Stimulated activated CD4-positive, alpha-beta T cell treated with anti-CD3 and anti-CD28 coated beads, Interleukin-12 subunit alpha, Interleukin-12 subunit beta, amount 100 ng/mL, for 4 hours (primary cell): ENCODE measurements at regions not wholly inside any gene's neighbourhood (a gene's known extent, or its start where the extent isn't known, plus 50 kb on each side); places are given as distances from the start of the nearest gene placed in this dataset.
"Not testable (repeated sequence)": the region's sequence is repeated elsewhere in the genome, so short reads cannot be mapped to it uniquely, and the experiment has no call there.

Experiments used
- DNase-seq: peaks from one replicate; pipeline ENCODE4 v3.0.0-alpha.2; 2020

DNA sequence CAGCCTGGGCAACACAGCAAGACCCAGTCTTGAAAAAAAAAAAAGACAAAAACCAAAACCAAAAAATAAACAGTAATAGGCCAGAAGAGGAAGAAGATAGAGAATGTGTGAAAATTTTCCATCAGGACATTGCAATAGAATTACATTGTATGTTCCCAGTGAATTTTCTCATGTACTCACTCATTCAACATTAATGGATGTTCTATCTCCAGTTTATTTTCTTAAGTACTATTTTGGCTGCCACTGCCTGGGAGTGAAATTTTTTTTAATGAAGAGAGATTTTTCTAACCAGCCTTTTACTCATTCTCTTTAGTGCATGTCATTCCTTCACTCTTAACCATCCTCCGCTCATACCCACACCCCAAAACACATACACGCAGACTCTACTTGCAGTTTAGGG, 282.8 kb downstream of the ALDH8A1 start:
- DNase-seq, result no peak

DNA sequence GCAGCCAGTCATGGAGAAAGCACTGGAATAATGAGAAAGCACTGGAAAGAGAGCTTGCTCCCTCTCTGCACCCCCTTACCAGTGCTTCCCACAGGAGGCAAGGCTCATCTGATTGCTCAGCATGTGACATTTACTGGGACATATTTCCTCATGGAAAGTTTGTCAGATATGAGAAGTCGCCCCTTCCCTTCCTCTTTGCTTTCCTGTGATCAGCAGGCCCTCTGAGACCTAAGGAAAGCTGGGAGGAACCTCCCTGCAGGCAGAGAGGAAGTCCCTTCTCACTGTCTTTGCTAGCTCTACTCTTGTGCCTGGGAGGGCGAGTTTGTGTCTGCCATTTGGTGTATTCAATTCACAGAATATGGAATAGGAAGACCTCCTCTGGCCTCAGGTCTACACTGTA, 283.8 kb downstream of the ALDH8A1 start:
- no peak for DNase-seq

DNA sequence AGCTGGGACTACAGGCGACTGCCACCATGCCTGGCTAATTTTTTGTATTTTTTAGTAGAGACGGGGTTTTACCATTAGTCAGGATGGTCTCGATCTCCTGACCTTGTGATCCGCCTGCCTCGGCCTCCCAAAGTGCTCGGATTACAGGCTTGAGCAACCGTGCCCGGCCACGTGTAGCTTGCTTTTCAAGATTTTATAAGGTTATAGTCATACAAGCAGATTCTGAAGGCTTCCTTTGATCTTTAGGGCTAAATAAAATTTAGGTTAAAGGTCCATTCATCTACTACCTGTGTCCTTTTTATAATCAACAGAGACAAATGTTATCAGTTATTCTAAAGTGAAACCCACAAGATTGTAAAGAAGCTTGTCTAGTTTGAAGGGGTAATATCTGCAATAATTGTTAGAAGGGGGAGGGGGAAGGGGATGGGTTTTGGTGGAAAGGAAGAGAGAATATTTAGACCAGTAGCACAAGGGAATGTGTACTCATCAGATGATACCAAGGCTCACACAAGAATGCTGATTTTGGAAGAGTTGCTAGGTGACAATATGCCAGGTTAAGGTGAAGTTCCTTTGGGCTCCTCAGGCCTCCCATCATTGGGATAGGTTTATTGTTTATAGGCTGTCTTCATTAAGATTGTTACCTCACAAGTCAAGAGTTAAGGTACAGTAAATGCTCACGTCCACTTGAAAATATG, 284.7 kb downstream of the ALDH8A1 start:
- DNase-seq, result no peak

DNA sequence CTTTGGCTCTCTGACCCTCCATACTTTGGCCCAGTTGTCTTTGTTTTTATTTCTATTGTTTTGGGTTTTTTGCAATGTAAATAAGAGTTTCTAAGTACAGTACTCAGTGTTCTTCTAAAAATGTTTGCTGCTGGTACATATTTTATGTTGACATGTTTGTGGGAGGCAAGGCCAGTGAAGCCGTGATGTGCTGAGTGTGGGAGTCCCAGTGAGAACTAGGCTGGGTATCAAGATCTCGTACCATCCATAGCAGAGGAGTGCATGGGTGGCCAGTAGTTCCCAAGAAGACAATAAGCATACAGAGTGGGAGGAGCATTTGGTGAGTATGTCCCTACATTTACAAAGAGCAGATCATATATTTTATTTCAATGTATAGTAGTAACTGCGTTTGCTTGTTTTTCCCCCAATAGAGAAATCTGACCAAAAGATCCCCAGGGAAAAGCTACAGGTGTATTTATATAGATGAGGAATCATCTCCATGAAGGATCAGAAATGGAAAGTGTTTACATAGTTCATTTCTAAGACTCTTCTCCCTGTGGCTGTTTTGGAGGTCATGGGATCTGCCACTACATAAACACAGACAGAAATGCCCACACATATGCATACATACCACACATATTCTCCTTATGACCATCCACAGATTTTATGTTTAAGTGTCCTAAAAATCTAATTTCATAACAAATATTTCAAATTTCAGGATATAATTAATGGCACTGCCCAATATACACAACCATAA, 285.9 kb downstream of the ALDH8A1 start:
- DNase-seq, result no peak

DNA sequence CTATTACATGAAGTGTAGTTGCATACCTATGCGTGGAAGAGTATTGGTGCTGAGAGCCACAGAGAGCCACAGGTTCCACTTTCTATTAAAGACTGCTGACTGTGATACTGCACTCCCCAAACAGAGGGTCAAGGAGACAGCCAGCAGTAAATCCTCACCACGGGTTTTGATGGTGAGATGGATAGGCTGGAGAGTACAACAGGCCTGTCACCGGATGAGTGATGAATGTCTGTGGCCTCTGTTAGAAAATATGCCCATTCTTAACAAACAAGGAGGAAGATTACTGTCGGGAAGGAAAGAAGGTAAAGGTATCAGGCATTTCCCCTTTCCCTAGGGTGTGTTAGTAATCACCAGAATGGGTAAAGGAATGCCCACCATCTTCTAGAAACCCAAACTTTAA, 286.5 kb downstream of the ALDH8A1 start:
- no peak for DNase-seq

GRCh38 chr6:134662077-134662700, 287.7 kb downstream of the ALDH8A1 start:
- DNase-seq, result no peak

GRCh38 chr6:134659885-134660284, 290.0 kb downstream of the ALDH8A1 start:
- not testable (repeated sequence) for DNase-seq

- DNase-seq, result no peak
Measured at GRCh38 chr6:134658596-134658995, 291.3 kb downstream of the ALDH8A1 start.

DNA sequence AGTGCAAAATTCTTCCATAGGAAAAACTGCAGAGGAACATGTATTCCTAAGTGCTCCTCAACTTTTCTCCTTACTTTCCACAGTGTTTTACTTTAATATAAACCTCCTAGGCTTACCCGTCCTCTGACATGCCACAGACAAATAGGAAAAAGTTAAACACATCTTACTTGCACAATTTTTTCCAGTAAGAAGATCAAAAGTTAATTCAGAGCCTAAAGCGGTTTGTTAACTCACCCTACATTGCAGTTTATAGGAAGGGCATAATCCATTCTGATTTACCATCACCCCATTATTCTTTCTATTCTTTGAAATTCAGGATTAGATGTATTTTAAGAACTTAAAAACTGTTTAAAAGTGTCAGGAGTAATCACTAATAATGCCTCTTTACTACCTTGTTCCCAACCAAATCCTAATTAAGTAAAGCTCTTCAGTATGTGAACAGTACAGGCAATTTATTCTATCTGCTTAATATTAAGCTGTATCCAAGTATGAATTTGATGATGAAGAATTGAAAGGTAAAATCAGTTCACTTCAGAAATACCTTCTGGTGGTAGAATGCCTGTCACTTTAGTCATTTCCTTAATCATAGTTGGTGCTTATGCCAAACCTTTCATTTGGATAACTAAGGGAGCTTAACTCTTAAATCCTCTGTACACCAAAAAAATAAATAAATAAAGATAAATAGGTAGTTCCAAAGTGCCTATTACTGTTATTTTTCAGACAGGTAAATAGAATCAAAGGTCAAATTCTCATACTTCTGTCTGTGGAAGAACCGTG, 292.0 kb downstream of the ALDH8A1 start:
- no peak for DNase-seq

DNA sequence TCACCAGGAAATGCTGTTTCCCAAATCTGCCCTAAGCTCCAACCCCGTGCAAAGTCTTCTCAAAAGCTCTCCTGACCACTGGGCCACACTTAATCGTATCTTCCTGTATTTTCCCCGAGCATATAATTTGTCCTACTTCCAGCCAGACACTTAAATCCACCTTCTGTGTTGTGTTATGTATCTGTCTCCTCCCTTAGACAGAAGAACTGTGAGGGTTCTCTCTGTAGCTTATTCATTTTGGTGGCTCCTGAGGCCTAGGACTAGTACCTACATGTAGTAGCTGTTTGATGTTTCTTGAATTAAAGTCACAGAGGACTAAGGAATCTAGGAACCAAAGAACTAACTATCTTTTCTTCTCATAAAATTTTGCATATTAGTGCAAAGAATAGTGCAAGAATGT, 292.6 kb downstream of the ALDH8A1 start:
- no peak for DNase-seq

DNA sequence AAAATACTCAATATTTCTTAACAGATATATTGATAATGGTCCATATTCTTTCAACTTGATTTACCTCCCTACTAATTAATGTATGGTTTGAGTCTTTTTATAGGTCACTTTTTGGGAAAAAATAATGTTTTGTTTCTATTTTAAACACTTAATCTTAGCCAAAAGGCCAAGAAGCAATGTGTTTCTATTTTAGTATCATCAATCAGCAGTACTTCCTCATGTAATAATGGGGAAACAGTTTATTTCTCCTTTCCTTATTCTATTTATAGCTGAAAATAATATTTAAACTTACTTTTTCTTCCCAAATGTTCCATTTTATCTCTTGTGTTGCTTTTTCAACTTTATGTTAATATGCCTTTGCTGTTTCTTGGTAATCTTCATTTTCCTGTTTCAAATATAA, 295.1 kb downstream of the ALDH8A1 start:
- DNase-seq, result no peak

DNA sequence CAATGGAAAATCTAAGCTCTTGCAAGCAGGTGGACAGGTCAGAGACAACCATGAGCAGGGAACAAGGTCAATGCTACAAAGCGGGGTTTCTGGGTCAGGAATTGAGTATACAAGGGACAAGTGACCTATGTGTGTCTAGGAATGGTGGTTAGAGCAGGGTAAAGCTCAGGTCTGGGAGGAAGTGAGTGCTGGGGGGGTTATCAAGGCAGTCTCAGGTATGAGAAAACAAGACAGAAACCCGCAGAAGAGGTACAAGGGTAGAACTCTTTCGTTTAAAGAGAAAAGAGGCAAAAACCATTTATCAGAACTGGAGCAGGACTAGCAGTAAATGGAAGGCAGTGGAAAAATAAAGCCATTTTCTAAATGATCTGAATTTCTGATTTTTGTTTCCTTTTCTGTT, 298.4 kb downstream of the ALDH8A1 start:
- no peak for DNase-seq

DNA sequence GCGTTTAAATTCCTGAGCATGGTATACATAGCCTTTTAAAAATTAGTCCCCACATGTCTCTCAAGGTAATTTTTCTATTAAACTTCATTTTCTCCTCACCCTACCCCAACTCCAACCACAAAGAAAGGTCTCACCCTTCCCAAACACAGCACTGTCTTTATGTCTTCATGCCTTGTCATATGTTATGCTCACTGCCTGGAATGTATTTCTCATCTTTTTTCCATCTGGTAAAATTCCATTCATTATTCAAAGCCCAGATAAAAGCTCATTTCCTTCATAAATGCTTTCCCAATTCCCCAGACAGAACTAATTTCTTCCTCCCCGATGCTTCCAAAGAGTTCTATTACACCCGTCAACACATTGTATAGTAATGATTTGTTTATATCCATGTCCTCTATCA, 302.0 kb downstream of the ALDH8A1 start:
- no peak for DNase-seq

DNA sequence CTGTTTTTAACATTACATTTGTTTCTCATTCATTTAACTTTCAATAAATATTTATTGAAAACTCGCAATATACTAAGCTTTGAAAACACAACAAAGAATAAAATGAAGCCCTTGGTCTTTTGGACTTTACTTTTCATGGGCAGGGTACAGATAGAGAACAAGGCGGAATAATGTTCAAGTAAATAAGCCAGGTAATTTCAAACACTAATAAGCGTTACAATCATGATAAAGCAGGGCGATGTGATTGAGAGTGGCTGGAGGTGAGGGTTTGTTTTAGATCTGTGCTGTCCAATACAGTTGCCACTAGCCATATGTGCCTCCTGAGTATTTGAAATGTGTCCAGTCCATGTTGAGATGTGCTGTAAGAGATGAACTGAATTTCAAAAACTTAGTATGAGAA, 307.1 kb downstream of the ALDH8A1 start:
- no peak for DNase-seq

DNA sequence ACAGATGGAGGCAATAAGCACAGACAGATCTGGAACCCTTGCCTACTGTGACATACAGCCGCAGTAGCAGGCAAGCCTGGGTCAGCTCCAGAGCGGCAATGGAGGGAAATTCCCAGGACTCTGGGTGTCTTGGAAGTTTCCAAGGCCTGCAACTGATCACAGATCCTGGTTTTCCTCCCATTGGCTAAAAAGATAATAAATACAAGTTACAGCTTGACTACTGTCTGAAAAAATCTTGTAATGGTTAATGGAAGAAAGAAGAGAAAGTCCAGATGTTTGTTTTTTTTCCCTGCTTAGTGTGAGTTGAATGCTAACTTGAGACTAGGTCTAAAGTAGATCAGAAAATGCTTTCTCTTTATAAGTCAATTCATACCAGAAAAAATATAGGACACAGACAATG, 307.6 kb downstream of the ALDH8A1 start:
- no peak for DNase-seq

DNA sequence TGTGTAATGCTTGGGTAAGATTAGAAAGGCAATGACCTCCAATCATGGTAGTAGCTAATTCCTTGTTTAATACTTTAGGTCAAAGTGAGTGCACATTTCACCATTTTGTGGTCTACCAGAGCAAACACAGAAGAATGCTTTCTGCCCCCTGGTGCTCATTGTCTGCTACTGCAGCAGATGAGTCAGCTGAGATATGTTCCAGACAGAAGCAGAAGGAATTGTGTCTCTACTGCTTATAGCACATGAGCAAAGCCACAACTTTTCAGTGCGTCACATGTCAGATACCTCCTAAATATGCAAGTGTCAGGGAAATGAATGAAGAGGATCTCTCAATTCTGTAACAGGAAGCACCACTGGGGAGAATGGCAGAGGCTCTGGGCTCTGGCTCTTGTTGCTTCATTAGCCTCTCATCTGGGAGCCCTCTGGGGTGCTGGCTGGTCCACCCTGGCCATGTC, 308.9 kb downstream of the ALDH8A1 start:
- DNase-seq, result peak; percentile 63

- DNase-seq, result no peak
Measured at GRCh38 chr6:134640229-134640628, 309.7 kb downstream of the ALDH8A1 start.

DNA sequence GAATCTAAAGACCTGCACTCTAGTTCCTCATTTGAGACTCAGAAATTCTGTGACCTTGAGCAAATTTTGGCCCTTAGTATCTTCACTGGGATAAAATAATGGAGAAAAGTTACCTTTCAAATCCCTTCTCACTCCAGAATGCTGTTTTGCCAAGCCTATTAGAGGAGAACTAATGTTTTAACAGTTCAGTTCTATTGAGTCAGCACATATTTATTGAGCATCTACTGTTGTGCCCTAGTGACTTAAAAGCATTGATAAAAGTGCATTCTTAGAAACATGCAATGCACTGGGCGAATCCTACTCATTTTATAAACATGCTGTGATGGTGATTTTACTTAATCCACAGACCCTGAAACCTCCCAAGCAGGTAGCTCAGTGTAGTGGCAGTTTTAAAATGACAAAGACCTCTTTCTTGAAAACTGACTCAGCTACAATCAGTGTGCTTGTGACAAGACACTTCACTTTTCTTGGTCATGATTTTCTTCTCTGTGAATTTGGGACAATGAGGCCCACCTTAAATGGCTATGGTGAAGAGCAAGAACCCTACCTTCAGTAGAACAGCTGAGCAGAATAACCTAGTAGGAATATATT, 312.0 kb downstream of the ALDH8A1 start:
- no peak for DNase-seq

DNA sequence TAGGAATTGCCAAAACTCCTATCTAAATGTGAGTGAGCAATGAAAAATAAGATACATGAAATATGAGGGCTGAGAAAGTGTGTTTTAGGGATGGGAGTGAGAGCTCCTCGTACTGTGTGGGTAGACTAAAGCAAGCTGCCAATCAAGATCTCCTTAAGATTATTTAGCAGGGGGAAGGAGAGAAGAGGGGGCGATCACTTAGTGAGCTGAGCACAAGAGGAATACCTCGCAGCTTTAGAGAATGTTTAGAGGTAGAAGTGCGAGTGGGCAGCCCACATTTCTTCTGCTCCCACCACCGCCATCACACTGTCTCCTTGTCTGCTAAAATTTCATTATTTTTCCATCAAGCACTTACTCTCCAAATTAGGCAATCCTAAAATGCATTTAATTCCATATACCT, 312.6 kb downstream of the ALDH8A1 start:
- no peak for DNase-seq

DNA sequence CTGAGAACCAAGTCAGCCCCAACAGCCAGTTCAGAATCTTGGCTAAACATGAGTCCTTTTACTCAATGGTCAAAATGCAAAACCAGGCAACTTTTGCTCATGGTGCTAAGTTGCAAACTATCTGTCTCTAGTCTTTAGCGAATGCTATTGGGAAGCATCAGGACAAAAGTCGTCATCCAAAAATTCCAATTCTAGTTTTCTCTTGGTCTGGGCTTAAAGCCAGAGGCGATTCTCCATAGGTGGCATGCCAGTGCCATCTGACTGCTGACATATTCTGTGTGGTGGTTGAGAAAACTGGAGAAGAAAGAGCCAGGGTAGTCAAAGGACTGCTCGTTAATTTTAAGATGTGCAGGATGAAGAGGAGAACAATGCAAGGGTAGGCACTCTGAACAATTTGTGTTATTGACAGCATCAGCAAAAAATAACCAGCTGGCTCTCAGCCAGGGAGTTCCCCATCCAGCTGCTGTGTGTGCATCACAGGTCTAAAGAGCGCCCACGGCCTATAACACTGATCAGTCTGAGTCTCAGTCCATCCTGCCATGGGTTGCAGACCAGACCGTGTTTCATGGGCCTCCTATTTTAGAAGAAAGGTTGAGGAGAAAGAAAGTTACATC, 313.6 kb downstream of the ALDH8A1 start:
- DNase-seq, result peak; percentile 26

GRCh38 chr6:134634966-134635365, 314.9 kb downstream of the ALDH8A1 start:
- DNase-seq, result no peak

GRCh38 chr6:134634466-134634865, 315.4 kb downstream of the ALDH8A1 start:
- DNase-seq, result no peak
